ENCODE measurements at regions not wholly inside any gene's neighbourhood (a gene's known extent, or its start where the extent isn't known, plus 50 kb on each side); places are given as distances from the start of the nearest gene placed in this dataset.
"Not testable (repeated sequence)": the region's sequence is repeated elsewhere in the genome, so short reads cannot be mapped to it uniquely, and the experiment has no call there.

DNA sequence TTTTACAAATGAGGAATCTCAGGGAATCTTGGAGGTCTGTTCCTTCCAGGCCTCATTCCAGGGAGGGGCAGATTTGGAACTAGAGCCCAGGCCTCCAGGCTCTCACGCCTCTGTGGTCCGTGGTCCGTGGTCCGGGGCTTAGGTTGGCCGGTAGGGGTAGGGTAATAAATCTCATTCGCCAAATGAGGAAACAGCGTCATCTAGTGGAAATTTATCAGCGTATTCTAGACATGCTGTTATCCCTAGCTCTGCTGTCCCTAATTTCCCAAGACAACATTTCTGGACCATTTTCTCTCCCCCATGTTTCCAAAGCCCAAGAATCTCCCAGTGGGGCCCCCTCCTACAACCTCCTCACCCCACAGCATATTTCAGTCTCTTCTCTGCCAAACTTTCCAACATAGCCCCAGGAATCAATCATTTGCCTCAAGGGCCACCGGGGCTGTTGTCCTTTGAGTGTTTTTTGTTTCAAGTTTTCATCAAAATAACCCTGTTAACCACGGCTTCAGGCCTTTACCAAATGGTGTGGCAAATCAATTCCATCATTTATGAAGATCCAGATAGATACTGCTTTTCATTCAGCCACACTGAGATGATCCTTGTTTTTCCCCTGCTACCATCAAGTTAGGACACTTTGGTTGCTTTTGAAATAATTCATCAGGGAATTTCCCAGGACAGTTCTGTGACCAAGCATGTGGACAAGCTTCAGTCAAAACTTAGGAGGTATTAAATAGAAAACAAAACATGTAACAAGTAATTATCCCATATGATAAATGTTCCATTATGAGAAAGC is 126.8 kb downstream of the ALDH8A1 start:
- no peak for DNase-seq (ENCODE audit: low read depth in 1 of 2, low spot score in 1 of 2)

DNA sequence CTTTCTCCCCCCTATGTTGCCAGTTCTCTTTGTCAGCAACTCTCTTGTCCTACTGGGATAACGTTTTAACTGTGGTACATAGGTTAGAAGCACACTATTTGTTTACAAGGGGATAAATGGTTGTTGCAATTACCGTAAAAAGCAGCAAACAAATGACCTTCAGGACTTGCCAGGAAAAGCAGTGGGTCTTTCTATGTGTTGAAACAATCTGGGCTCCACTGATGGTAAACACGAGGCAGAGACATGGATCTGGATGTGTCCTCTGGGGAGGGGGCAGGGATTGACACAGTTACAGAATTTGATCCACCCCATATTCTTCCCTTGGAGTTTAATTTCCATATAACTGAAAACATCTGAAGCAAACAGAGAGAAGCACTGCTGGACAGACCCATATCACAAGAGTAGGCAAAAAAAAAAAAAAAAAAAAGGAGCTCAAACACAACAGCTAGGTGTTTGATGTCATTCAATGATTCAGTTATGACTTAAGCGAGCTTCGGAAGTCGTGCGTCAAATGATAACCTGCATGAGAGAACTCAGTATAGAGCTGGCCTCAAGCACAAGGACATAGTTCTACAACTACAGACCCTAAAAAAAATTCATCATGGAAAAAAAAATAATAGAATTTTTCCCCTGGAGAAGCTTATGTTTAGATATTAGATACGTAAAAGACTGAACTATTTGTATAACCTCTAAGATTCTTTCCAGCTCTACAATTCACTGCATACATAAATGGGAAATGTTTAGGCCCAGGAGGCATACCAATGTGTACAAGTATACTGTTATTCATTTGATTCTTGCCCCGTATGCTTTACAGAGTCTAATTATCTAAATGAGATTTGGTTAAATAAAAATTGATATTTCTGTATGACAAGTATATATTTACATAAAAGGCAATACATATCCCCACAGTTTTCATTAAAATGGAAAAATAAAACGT is 127.7 kb downstream of the ALDH8A1 start:
- DNase-seq (ENCODE audit: low read depth in 1 of 2, low spot score in 1 of 2), result no peak

DNA sequence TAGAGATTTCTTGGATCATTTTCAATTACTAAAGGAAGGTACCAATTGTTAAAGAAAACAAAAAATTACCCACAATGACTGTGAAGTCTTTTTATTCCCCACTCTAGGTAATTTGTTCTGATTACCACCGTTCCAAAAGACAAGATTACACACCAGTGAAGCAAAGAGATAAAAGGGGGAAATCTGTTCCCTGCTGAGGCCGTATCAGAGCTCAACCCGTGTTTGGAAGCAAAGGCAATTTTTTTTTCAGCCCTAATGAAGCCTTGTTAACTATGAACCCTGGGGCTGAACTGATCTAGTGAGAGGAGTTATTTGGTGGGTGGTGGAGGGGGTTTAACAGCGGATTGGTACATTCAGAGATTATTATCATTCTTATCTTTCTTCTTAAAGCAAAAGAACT is 128.5 kb downstream of the ALDH8A1 start:
- no peak for DNase-seq (ENCODE audit: low read depth in 1 of 2, low spot score in 1 of 2)

DNA sequence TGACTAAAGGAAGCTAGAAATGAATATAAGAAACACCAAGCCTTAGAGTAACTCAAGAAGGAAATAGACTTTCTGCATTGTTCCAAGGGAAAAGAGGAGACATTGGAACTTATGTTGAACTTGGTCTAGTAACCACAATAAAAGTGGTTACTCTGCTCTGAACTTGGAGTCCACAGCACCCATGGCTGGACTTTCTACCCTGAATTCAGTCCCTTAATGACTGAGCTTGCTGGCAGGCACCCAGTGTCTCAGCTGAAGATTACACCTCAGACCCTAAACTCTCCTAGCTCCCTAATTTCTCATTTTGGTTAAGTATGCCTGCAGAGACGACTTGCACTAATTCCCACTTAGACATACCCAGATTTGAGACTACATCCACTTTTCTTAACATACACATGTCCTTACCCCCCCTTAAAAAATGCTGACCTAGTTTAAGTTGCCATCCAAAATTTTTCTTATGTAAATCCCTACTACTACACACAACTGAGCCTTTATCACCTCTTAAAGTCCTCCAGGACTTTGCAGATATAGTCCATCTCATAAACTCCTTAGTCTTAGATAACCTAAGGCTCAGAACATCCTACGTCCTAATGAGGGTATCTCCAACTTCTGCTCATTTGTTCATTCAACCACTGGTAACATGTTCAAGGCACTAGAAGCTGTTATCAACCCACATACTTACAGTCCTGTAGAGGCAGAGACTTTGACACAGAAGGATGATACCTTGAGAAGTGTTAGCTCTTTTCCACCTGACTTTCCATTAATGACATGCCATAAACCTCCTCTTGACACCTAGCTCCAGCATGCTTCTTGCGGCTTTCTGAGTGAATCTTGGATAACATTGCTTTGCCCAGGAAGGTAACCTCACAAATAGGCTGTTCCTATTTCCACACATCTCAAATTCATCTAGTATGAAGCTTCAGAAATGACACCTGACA is 129.8 kb downstream of the ALDH8A1 start:
- no peak for DNase-seq (ENCODE audit: low read depth in 1 of 2, low spot score in 1 of 2)

DNA sequence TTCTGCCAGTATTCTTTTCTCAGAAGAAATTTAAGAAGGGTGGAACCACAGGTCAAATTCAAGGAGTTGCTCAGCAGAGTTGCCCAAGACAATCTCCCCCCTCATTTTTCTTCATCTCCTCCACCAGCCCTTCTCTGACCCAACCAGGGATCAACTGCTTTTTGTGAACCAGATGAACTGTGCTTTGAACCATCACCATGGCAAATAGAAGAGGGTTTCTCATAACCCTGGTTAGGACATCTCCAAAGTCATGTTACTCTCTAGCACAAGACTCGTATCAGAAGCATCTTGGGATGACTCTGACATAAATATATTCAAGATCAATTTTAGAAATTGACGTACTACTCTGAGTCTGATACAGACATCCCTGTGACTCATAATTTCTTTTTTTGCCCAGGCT is 130.7 kb downstream of the ALDH8A1 start:
- DNase-seq (ENCODE audit: low read depth in 1 of 2, low spot score in 1 of 2), result no peak

DNA sequence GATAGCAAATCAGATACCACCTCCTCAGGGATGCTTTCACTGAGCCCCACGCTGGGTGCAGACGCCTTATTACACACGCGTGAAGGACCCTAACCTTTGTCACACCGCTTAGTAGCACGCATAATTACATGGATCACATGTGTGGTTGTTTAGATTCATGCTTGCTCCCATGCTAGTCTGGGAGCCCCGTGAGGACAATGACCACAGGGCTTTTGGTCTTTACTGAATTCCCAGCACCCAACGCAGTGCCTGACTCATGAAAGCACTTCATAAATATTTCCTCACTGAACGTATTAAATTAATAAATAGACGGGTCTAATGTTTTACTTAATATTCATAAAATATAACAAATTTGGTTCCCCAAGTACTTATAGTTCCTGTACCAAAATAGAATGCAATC is 132.5 kb downstream of the ALDH8A1 start:
- no peak for DNase-seq (ENCODE audit: low read depth in 1 of 2, low spot score in 1 of 2)

DNA sequence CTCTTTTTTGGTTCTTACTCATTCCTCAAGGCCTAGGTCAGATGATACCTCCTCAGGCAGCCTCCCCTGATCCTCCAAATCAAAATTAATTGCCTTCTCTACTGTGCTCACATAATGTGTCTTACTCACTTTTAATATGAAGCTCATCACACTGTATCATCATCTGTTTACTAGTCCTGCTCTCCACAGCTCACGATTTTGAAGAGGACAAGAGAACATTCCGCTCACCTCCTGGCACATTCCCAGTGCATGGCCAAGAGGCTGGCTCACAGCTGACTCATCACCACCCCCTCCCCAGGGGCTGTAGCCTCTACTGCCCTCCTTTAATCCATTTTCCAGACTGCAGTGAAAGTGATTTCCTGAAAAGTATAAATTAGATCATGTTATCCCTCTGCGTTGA is 133.1 kb downstream of the ALDH8A1 start:
- no peak for DNase-seq (ENCODE audit: low read depth in 1 of 2, low spot score in 1 of 2)

DNA sequence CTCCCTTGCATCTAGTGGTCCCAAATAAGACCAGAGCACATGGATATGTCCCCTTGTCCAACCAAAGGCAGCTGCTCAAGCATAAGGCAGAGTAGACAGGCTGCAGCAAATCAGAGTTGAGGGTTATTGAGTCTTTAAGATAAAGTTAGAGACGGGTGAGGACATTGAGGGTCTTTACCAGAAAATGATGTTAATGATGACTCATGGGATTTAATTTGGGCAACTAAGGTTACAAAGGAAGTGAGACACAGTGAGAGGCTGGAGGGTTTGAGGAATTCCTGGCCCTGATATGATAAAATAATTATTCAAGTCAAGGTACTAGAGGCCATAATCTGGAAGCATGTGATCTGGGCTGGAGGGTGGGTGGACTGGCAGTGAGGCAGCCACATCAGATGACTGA is 133.6 kb downstream of the ALDH8A1 start:
- no peak for DNase-seq (ENCODE audit: low read depth in 1 of 2, low spot score in 1 of 2)

DNA sequence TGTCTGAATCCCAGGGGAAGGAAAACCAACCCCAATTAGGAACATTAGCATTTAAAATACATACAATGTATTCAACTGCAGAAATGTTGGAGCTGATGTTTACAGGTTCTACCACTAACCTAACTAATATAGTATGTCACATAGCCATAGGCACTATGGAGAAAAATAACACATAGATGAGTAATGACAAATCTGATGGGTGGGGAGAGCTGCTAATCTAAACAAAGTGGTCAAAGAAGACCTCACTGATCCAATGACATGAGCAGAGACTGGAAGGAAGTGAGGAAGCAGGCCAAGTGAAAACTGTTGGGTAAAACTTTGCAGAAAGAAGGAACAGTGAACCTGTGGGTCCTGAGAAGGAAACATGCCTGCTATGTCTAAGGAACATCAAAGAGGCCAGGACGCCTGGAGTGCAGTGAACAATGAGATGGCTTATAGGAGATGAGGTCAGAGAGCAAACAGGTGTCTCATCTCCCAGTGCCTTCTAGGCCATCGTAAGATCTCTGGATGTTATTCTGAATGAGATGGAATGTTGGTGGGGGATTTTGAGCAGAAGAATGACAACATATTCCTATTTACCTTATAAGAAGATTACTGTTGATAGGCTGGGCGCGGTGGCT is 135.7 kb downstream of the ALDH8A1 start:
- no peak for DNase-seq (ENCODE audit: low read depth in 1 of 2, low spot score in 1 of 2)

DNA sequence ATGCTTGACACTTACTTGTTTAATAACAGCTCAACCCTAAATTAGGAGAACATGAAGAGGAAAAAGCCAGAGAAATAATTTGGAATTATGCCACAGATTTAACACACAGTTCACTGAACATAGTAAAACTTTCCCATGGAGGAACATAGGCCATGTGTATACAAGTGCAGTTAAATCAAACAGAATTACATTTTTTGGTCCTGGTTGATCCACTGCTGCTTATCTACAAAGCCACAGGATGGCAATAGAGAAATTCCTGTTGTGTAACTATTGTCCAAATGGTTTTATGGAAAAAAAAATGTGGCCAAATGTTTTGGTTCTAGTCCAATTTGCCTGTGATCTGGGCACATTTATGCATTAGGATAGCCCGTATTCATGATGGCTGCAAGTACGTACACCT is 136.8 kb downstream of the ALDH8A1 start:
- no peak for DNase-seq (ENCODE audit: low read depth in 1 of 2, low spot score in 1 of 2)

DNA sequence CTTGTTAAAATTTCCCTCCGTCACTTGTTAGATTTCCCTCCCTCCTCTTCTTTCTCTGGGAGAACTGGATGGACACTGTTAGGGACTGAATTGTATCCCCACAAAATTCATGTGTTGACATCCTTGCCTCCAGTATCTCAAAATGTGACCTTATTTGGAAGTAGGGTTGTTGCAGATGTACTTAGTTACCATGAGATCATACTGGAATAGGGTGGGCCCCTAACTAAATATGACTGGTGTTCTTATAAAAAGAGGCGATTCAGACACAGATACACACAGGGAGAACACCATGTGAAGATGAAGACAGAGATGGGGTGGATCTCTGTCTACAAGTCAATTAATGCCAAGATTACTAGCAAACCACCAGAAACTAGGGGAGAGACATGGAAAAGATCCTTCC is 139.5 kb downstream of the ALDH8A1 start:
- no peak for DNase-seq (ENCODE audit: low read depth in 1 of 2, low spot score in 1 of 2)

DNA sequence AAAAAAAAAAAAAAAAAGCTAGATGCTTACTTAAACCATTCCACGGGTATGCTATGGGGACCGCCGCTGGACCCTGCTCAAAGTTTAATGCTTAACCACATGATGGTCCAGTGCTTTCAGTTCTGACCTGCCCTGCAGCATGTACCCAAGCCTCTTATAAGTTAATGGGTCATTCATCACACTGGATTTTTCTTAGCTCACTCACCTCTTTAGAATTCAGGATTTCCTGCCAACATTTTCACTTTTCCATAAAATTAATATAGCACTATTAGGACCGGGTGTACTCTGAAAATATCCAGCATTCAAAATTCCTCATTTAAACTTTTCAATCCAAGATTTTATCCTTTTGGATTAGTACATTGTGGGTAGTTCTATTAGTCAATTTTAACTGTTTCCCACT is 140.8 kb downstream of the ALDH8A1 start:
- no peak for DNase-seq (ENCODE audit: low read depth in 1 of 2, low spot score in 1 of 2)

DNA sequence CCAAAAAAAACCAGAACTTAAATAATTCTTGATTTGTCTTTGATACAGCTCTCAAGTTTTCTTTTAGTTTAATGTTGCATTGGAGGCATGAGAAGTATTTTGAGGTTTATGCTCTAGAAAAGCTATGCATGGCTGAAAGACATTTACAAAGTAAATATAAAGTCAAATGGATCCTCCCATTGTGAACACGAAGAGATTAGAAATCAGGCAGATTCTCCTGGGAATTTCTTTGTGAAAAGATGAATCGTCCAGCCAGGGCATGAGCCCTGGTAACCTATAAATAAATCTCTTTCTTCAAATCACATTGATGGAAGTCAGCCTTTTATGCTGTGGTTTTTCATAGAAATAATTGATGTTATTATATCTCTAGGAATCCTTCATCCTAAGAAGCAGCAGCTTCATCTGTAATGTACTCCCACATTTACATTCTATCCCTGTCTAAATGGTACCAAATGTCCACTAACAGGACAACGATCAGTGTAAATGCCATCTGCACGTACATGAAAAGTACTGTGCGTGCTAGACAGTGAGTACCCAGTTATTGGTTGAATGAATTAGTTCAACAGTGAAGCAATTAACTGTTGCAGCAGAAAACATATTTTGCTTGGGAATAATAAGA is 143.6 kb downstream of the ALDH8A1 start:
- DNase-seq (ENCODE audit: low read depth in 1 of 2, low spot score in 1 of 2), result no peak

DNA sequence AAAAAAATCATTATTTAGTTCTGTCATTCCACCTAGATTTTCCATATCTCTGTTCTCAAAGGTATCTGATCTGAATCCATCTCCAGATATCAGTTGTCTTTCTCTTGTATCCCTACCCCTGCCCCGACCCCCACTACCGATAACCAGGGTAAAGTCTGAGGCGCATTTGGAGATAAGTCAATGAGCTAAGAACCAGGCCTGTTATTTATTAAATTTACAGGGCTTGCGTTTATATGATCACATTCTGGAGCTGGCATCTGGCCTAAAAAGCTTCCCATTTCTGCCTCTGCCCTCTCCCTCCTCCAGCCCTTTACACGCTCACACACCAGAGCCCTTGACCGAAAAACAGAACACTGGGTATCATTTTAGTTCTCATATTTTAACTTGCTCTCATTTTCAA is 144.7 kb downstream of the ALDH8A1 start:
- no peak for DNase-seq (ENCODE audit: low read depth in 1 of 2, low spot score in 1 of 2)

DNA sequence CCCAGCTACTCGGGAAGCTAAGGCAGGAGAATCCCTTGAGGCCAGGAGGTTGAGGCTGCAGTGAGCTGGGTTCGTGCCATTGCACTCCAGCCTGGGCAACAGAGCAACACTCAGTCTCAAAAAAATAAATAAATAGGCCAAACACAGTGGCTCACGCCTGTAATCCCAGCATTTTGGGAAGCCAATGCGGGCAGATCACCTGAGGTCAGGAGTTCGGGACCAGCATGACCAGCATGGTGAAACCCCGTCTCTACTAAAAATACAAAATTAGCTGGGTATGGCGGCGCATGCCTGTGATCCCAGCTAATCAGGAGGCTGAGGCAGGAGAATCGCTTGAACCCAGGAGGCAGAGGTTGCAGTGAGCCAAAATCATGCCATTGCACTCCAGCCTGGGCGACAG is 145.6 kb downstream of the ALDH8A1 start:
- not testable (repeated sequence) for DNase-seq (ENCODE audit: low read depth in 1 of 2, low spot score in 1 of 2)

DNA sequence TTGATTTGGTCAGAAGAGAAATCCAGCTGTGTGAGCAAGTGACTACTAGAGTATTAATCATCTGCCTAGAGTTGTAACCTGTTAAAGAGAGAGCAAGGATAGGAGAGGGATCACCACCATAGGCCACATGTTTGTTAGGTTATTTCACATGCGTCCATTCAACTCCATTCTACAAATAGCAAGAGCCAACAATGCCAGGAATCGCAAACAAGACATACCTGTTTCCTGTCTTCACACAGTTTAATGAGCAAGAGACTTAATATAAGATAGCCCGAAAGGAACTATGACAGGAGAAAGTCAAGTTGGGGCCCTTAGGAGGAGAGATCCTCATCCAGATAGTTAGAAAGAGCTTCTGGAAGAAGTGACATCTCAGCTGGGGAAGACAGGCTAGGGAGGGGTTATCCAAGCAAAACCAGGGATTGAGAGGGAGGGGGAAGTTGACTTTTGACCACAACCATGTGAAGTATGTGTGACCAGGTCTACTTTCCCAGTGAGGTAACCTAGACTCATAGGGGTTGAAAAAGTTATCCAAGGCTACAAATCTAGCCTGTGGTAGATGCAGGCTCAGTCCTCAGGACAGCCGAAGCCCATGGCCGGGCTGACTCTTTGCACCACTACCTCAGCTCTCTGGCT is 147.4 kb downstream of the ALDH8A1 start:
- DNase-seq (ENCODE audit: low read depth in 1 of 2, low spot score in 1 of 2), result no peak

DNA sequence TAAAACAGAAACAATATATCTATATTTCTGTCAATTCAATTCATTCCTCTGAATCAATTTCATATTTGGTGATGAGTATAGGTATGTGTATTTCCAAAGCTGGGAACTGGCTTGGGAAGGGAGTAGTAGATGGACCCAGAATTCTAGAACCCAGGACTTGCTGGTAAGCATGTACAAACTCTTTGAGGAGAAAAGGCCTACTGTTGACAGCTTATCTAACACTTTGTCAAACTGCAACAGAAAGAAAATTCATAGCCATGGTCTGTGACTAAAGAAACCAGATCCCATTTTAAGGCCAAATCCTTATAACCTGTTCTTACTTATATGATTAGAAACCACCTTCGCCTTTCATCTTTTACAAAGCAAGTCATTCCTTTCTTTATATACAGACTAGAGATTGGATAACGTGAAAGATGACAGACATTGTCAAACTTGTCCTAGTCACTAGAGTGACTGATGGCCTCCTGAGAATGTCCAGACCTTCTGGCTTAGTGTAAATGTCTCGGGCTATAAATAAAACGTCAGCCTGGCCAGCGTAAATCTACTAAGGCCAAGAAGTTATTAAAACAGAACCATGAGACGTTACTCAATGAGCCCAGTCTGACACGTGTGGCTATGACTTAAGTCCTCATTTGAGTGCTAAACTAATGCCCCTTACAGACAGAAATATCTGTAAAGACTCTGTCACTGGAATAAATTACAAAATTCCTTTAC is 152.3 kb downstream of the ALDH8A1 start:
- DNase-seq (ENCODE audit: low read depth in 1 of 2, low spot score in 1 of 2), result no peak

DNA sequence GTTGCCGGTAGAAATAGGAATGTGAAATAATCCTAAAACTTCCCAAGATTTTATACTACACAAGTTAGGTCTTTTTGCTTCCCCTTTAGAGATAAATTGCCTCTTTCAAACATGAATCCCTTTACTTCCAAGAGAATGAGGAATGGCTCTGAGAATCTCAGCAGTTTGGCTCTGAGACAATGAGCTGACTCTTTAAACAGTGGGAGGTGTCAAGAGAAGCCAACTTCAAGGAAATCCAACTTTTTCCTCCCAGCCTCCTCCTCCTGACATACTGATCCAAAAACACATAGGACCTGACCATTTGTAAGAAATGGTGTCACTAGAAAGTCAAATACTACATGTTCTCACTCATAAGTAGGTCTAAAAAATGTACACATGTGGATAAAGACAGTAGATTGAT is 154.2 kb downstream of the ALDH8A1 start:
- DNase-seq (ENCODE audit: low read depth in 1 of 2, low spot score in 1 of 2), result no peak

DNA sequence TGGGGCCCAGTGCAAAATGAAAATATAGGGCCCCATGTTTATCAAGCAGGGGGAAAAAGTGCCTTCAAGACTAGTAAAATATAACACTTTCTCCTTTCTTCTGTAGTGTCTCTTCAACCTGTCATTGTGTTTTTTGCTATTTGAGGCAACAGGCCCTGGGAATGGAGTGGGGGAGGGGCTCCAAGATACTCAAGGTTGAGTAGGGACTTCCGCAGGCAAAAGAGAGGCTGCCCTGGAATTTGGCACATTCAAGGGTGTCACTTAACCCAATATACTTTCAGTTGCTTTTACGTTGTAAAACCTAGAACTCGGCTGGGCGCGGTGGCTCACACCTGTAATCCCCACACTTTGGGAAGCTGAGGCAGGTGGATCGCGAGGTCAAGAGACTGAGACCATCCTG is 154.9 kb downstream of the ALDH8A1 start:
- no peak for DNase-seq (ENCODE audit: low read depth in 1 of 2, low spot score in 1 of 2)
